NB4 (cell line): ENCODE measurements at regions not wholly inside any gene's neighbourhood (a gene's known extent, or its start where the extent isn't known, plus 50 kb on each side); places are given as distances from the start of the nearest gene placed in this dataset.

Experiments used
- DNase-seq: peaks from one replicate; pipeline ENCODE4 v3.0.0; 2010; ENCODE audit warnings: low read depth
- H3K4me3 ChIP-seq: one replicate; pipeline ENCODE4 v1.5.1; 2011; ENCODE audit warnings: mild to moderate bottlenecking, low read depth, low read length, moderate library complexity
- MYC ChIP-seq: IDR thresholded peaks from 2 replicates; pipeline ENCODE4 v1.6.1; 2011; ENCODE audit warnings: low read depth, low read length
- POLR2A ChIP-seq: IDR thresholded peaks from 2 replicates; pipeline ENCODE4 v1.6.1; 2011; ENCODE audit warnings: mild to moderate bottlenecking; ENCODE audit not compliant: insufficient read length; ENCODE audit errors: extremely low read depth
- TF ChIP-seq, protein P1 (sequence below): IDR thresholded peaks from one replicate; pipeline ENCODE4 v1.5.1; 2012; ENCODE audit warnings: low read depth, low read length
- TF ChIP-seq, protein P2 (sequence below): IDR thresholded peaks from 2 replicates; pipeline ENCODE4 v1.6.1; 2011; ENCODE audit warnings: low read depth, low read length

DNA sequence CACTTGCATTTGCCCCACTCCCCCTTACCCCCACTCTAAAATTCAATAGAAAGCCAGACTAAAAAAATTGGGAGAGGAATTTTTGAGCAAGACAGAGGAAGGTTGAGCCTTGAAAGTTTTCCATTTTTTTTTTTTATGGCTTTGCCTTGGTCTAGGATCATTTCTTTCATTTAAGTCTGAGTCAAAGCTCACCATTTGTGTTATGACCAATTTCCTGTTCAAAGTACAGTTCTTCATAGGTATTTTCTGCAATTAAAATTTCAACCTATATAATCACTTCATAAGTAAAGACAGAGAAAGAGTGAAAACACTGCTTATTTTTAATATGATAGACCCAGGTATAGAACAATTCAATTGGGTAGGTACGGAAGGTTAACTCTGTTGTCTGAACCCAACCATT lies 436.6 kb upstream of the ADGRL2 start:
- TF ChIP-seq, protein P1, sequence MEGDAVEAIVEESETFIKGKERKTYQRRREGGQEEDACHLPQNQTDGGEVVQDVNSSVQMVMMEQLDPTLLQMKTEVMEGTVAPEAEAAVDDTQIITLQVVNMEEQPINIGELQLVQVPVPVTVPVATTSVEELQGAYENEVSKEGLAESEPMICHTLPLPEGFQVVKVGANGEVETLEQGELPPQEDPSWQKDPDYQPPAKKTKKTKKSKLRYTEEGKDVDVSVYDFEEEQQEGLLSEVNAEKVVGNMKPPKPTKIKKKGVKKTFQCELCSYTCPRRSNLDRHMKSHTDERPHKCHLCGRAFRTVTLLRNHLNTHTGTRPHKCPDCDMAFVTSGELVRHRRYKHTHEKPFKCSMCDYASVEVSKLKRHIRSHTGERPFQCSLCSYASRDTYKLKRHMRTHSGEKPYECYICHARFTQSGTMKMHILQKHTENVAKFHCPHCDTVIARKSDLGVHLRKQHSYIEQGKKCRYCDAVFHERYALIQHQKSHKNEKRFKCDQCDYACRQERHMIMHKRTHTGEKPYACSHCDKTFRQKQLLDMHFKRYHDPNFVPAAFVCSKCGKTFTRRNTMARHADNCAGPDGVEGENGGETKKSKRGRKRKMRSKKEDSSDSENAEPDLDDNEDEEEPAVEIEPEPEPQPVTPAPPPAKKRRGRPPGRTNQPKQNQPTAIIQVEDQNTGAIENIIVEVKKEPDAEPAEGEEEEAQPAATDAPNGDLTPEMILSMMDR, result no peak
- TF ChIP-seq, protein P2, sequence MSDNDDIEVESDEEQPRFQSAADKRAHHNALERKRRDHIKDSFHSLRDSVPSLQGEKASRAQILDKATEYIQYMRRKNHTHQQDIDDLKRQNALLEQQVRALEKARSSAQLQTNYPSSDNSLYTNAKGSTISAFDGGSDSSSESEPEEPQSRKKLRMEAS, result no peak
- no peak for TF ChIP-seq POLR2A
- no peak for TF ChIP-seq MYC
- H3K4me3 ChIP-seq, result no peak overlapping the region
- no peak for DNase-seq

GRCh38 chr1:81358151-81358550 lies 442.6 kb upstream of the ADGRL2 start:
- DNase-seq, result no peak
- no peak overlapping the region for H3K4me3 ChIP-seq
- no peak for TF ChIP-seq MYC
- TF ChIP-seq POLR2A, result no peak
- TF ChIP-seq, protein P2, result no peak
- TF ChIP-seq, protein P1, result no peak

DNA sequence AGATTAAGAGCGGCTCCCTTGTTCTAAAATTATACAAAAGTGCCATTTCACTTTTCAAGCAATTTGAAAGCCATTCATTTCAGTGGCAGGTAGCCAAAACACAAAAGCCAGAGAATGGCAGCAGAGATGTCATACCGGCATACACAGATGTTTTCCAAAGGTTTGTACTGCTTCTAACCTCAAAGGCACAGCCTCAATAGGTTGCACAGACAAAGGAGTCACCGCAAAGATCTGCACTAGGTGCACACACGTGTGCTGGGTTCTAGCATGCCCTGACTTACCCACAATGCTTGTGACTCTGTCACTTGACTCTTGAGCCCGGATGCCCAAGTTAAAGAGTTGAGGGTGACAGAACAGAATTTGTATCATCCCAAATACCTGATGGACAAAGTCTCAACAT lies 448.9 kb upstream of the ADGRL2 start:
- TF ChIP-seq, protein P1, result no peak
- no peak for TF ChIP-seq MYC
- TF ChIP-seq, protein P2, result no peak
- no peak for TF ChIP-seq POLR2A
- DNase-seq, result no peak
- H3K4me3 ChIP-seq, result no peak overlapping the region

GRCh38 chr1:81349194-81349965 lies 451.4 kb upstream of the ADGRL2 start:
- H3K4me3 ChIP-seq, result no peak overlapping the region
- TF ChIP-seq, protein P2, result no peak
- TF ChIP-seq POLR2A, result no peak
- TF ChIP-seq, protein P1, result no peak
- no peak for TF ChIP-seq MYC

DNA sequence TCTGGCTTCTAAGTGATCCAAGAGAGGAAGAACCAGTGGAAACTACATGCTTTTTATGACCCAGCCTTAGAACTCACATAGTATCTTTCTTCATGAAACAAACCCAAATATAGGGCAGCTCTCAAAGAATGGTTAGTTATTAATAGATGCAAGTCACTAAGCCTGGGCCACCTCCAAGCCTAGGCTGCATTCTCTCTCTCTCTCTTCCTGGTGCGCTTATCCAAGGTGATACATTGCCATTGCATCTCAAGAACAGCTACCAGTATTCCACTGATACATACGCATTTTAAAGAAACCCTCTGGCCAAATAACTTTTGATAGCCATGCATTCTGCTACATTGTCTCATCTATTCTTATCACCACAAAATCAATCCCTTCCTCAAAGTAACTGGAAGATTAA lies 455.6 kb upstream of the ADGRL2 start:
- DNase-seq, result no peak
- TF ChIP-seq, protein P1, result no peak
- TF ChIP-seq MYC (no peak), POLR2A (no peak)
- TF ChIP-seq, protein P2, result no peak
- H3K4me3 ChIP-seq, result no peak overlapping the region

More at GRCh38 chr1:81349194-81349965, 451.4 kb upstream of the ADGRL2 start:
- DNase-seq, result no peak
